Endothelial cell of umbilical vein (primary cell): ENCODE measurements at regions not wholly inside any gene's neighbourhood (a gene's known extent, or its start where the extent isn't known, plus 50 kb on each side); places are given as distances from the start of the nearest gene placed in this dataset.

Source experiments
- CTCF ChIP-seq, 2 donors: IDR thresholded peaks; 1 replicate in 1 of 2; 2 replicates in 1 of 2; pipeline ENCODE4 v1.5.1; 2011; ENCODE audit warnings: low read length in 2 of 2, mild to moderate bottlenecking in 2 of 2, moderate library complexity in 2 of 2, control low read depth in 1 of 2, inconsistent platforms in 1 of 2, low read depth in 1 of 2; ENCODE audit not compliant: insufficient read depth in 1 of 2; ENCODE audit errors: extremely low read depth in 1 of 2
- EZH2 ChIP-seq: IDR thresholded peaks from 2 replicates; pipeline ENCODE4 v1.6.1; 2012; ENCODE audit warnings: borderline replicate concordance, low read depth, mild to moderate bottlenecking, moderate library complexity, low read length, inconsistent platforms; ENCODE audit not compliant: severe bottlenecking
- POLR2A ChIP-seq: IDR thresholded peaks from 2 replicates; pipeline ENCODE4 v1.6.1; 2012; ENCODE audit warnings: low read depth, mild to moderate bottlenecking, control low read depth, low read length
- POLR2AphosphoS5 ChIP-seq: IDR thresholded peaks from 2 replicates; pipeline ENCODE4 v1.6.1; 2012; ENCODE audit warnings: low read depth, mild to moderate bottlenecking, control low read depth, low read length, moderate library complexity; ENCODE audit not compliant: insufficient read depth

- TF ChIP-seq CTCF (IDR thresholded peaks at IDR 0.05; ENCODE audit: extremely low read depth in 1 of 2, insufficient read depth in 1 of 2, low read depth in 1 of 2, low read length in 2 of 2) (no peak), POLR2A (no peak), EZH2 (no peak), POLR2AphosphoS5 (no peak)
Observed at GRCh38 chr1:41293779-41294178, 51.7 kb upstream of the SCMH1 start.
